AG10803 (cell line): ENCODE measurements at regions not wholly inside any gene's neighbourhood (a gene's known extent, or its start where the extent isn't known, plus 50 kb on each side); places are given as distances from the start of the nearest gene placed in this dataset.
A peak's percentile ranks its signal among the peaks of the same experiment; 100 is the strongest.

Source experiments
- DNase-seq: peaks from one replicate; pipeline ENCODE4 v3.0.0; 2010; ENCODE audit warnings: low read depth
- H3K4me3 ChIP-seq: 2 replicates; pipeline ENCODE4 v1.5.1; 2011; ENCODE audit warnings: mild to moderate bottlenecking, low read length, control low read depth
- CTCF ChIP-seq: conservative IDR thresholded peaks from 2 replicates; pipeline ENCODE4 v1.5.1; 2011; ENCODE audit warnings: mild to moderate bottlenecking, low read length, control low read depth, inconsistent platforms

GRCh38 chr4:110926841-110927400, 304.0 kb upstream of the PITX2 start:
- no peak for TF ChIP-seq CTCF
- H3K4me3 ChIP-seq = no peak overlapping the region

GRCh38 chr4:110933341-110933740, 310.5 kb upstream of the PITX2 start:
- H3K4me3 ChIP-seq = no peak overlapping the region
- DNase-seq = no peak
- TF ChIP-seq CTCF = no peak

More at GRCh38 chr4:110926841-110927400, 304.0 kb upstream of the PITX2 start:
- no peak for DNase-seq

GRCh38 chr4:110944501-110944900, 321.6 kb upstream of the PITX2 start:
- TF ChIP-seq CTCF = no peak
- H3K4me3 ChIP-seq = no peak overlapping the region
- DNase-seq = no peak

GRCh38 chr4:110945600-110945999, 322.7 kb upstream of the PITX2 start:
- TF ChIP-seq CTCF = no peak
- H3K4me3 ChIP-seq = no peak overlapping the region
- DNase-seq = no peak

GRCh38 chr4:110949542-110949941, 326.7 kb upstream of the PITX2 start:
- no peak for DNase-seq
- H3K4me3 ChIP-seq = no peak overlapping the region
- no peak for TF ChIP-seq CTCF

- peak; percentile 3 for DNase-seq
- TF ChIP-seq CTCF = no peak
- H3K4me3 ChIP-seq = no peak overlapping the region
Measured at GRCh38 chr4:110950731-110951130, 327.9 kb upstream of the PITX2 start.

- no peak overlapping the region for H3K4me3 ChIP-seq
- TF ChIP-seq CTCF = no peak
- peak; percentile 9 for DNase-seq
Measured at GRCh38 chr4:110953191-110953590, 330.3 kb upstream of the PITX2 start.
